ENCODE measurements at regions not wholly inside any gene's neighbourhood (a gene's known extent, or its start where the extent isn't known, plus 50 kb on each side); places are given as distances from the start of the nearest gene placed in this dataset.

- no peak for TF ChIP-seq PPARA (CRISPR knock-in tag; IDR thresholded peaks at IDR 0.05; ENCODE audit: borderline replicate concordance)
- no peak for TF ChIP-seq ZC3H10 (CRISPR knock-in tag; IDR thresholded peaks at IDR 0.05)
- no peak for TF ChIP-seq ZNF70 (CRISPR knock-in tag; IDR thresholded peaks at IDR 0.05)
- TF ChIP-seq BACH2 (CRISPR knock-in tag; IDR thresholded peaks at IDR 0.05; ENCODE audit: borderline replicate concordance) = no peak
- TF ChIP-seq PATZ1 (CRISPR knock-in tag; IDR thresholded peaks at IDR 0.05; ENCODE audit: borderline replicate concordance) = no peak
- no peak for TF ChIP-seq ZNF565 (CRISPR knock-in tag; conservative IDR thresholded peaks at IDR 0.05; ENCODE audit: low read depth)
- TF ChIP-seq GLIS3 (CRISPR knock-in tag; IDR thresholded peaks at IDR 0.05) = no peak
- no peak for TF ChIP-seq CREB5 (CRISPR knock-in tag; IDR thresholded peaks at IDR 0.05; ENCODE audit: low read depth)
- TF ChIP-seq OSR1 (CRISPR knock-in tag; IDR thresholded peaks at IDR 0.05) = no peak
These were observed 126.5 kb upstream of the BNC2 start for GRCh38 chr9:16996901-16997491.
